WERI-Rb-1 (cell line): ENCODE measurements at regions not wholly inside any gene's neighbourhood (a gene's known extent, or its start where the extent isn't known, plus 50 kb on each side); places are given as distances from the start of the nearest gene placed in this dataset.

Experiments used
- DNase-seq: peaks from one replicate; pipeline ENCODE4 v3.0.0-alpha.2; 2020
- H3K27ac ChIP-seq: fragments of 250-450 bp; sonication (Bioruptor Pico); 2 replicates; pipeline ENCODE4 v1.5.1; 2020; ENCODE audit warnings: mild to moderate bottlenecking, moderate library complexity
- H3K27me3 ChIP-seq: fragments of 250-450 bp; sonication (Bioruptor Pico); 2 replicates; pipeline ENCODE4 v1.5.1; 2021; ENCODE audit warnings: mild to moderate bottlenecking, low read depth, moderate library complexity; ENCODE audit not compliant: insufficient read depth, severe bottlenecking
- H3K36me3 ChIP-seq: fragments of 250-450 bp; sonication (Bioruptor Pico); 2 replicates; pipeline ENCODE4 v1.5.1; 2020; ENCODE audit warnings: mild to moderate bottlenecking, moderate library complexity
- H3K4me3 ChIP-seq: 2 replicates; pipeline ENCODE4 v1.5.1; 2011; ENCODE audit warnings: low read depth, mild to moderate bottlenecking, control low read depth, low read length
- H3K9me3 ChIP-seq: fragments of 250-450 bp; sonication (Bioruptor Pico); 2 replicates; pipeline ENCODE4 v1.5.1; 2021; ENCODE audit warnings: mild to moderate bottlenecking, moderate library complexity; ENCODE audit not compliant: severe bottlenecking
- TF ChIP-seq, protein P1 (sequence below): IDR thresholded peaks from 2 replicates; pipeline ENCODE4 v1.5.1; 2011; ENCODE audit warnings: low read depth, mild to moderate bottlenecking, control low read depth, inconsistent platforms, low read length

GRCh38 chr5:8767111-8767510 is 778.8 kb downstream of the SEMA5A start:
- no peaks in the 10 kb centered on the region for H3K36me3 ChIP-seq
- H3K27ac ChIP-seq = no peak overlapping the region
- no peaks in the 10 kb centered on the region for H3K27me3 ChIP-seq
- TF ChIP-seq, protein P1, sequence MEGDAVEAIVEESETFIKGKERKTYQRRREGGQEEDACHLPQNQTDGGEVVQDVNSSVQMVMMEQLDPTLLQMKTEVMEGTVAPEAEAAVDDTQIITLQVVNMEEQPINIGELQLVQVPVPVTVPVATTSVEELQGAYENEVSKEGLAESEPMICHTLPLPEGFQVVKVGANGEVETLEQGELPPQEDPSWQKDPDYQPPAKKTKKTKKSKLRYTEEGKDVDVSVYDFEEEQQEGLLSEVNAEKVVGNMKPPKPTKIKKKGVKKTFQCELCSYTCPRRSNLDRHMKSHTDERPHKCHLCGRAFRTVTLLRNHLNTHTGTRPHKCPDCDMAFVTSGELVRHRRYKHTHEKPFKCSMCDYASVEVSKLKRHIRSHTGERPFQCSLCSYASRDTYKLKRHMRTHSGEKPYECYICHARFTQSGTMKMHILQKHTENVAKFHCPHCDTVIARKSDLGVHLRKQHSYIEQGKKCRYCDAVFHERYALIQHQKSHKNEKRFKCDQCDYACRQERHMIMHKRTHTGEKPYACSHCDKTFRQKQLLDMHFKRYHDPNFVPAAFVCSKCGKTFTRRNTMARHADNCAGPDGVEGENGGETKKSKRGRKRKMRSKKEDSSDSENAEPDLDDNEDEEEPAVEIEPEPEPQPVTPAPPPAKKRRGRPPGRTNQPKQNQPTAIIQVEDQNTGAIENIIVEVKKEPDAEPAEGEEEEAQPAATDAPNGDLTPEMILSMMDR = no peak
- H3K4me3 ChIP-seq = no peak overlapping the region
- H3K9me3 ChIP-seq = no peaks in the 10 kb centered on the region
- DNase-seq = no peak

GRCh38 chr5:8767746-8768145 is 778.1 kb downstream of the SEMA5A start:
- Histone ChIP-seq H3K36me3 (no peaks in the 10 kb centered on the region), H3K27ac (no peak overlapping the region), H3K4me3 (no peak overlapping the region), H3K9me3 (no peaks in the 10 kb centered on the region), H3K27me3 (no peaks in the 10 kb centered on the region)
- TF ChIP-seq, protein P1 = no peak
- DNase-seq = no peak

DNA sequence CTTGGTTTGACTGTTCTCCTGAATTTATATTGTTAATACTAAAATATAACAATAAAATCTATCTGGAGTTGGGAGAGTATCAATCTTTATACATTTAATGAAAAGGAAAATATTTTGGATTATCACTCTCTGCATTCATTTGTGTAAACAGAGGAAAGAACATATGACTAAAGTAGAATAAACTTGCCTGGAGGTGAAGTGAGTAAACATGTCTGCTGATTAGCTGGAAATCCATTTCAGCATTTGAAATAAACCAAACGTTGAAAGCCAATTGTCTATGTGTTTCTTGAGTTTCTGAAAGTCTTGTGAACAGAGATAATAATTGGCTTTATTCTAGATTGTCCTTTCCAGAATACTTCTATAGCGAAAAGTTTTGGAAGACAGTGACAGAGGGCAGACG is 776.2 kb downstream of the SEMA5A start:
- no peak overlapping the region for H3K4me3 ChIP-seq
- TF ChIP-seq, protein P1 = no peak
- no peak for DNase-seq
- H3K27ac ChIP-seq = no peak overlapping the region
- no peaks in the 10 kb centered on the region for H3K27me3 ChIP-seq
- H3K9me3 ChIP-seq = no peaks in the 10 kb centered on the region
- H3K36me3 ChIP-seq = no peaks in the 10 kb centered on the region

GRCh38 chr5:8770431-8770830 is 775.4 kb downstream of the SEMA5A start:
- Histone ChIP-seq H3K4me3 (no peak overlapping the region), H3K27ac (no peak overlapping the region), H3K9me3 (no peaks in the 10 kb centered on the region), H3K27me3 (no peaks in the 10 kb centered on the region), H3K36me3 (no peaks in the 10 kb centered on the region)
- DNase-seq = no peak
- TF ChIP-seq, protein P1 = no peak

- no peak overlapping the region for H3K27ac ChIP-seq
- no peaks in the 10 kb centered on the region for H3K9me3 ChIP-seq
- no peaks in the 10 kb centered on the region for H3K27me3 ChIP-seq
- H3K36me3 ChIP-seq = no peaks in the 10 kb centered on the region
- no peak for DNase-seq
- H3K4me3 ChIP-seq = no peak overlapping the region
- TF ChIP-seq, protein P1 = no peak
These were observed 772.7 kb downstream of the SEMA5A start for GRCh38 chr5:8773046-8773615.

- no peaks in the 10 kb centered on the region for H3K27me3 ChIP-seq
- TF ChIP-seq, protein P1 = no peak
- DNase-seq = no peak
- no peak overlapping the region for H3K4me3 ChIP-seq
- no peaks in the 10 kb centered on the region for H3K9me3 ChIP-seq
- H3K27ac ChIP-seq = no peak overlapping the region
- H3K36me3 ChIP-seq = no peaks in the 10 kb centered on the region
These were observed 761.2 kb downstream of the SEMA5A start for GRCh38 chr5:8784692-8785091.
